ENCODE measurements at regions not wholly inside any gene's neighbourhood (a gene's known extent, or its start where the extent isn't known, plus 50 kb on each side); places are given as distances from the start of the nearest gene placed in this dataset.
"Not testable (repeated sequence)": the region's sequence is repeated elsewhere in the genome, so short reads cannot be mapped to it uniquely, and the experiment has no call there.

DNA sequence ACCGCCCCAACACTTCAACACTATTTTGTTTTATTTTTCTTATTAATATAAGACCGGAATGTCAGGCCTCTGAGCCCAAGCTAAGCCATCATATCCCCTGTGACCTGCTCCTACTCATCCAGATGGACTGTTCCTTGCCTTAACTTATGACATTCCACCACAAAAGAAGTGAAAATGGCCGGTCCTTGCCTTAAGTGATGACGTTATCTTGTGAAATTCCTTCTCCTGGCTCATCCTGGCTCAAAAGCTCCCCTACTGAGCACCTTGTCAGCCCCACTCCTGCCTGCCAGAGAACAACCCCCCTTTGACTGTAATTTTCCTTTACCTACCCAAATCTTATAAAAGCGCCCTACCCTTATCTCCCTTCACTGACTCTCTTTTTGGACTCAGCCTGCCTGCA is 1196.5 kb upstream of the FAM98A start:
- H3K4me3 Mint-ChIP-seq; intact Hi-C loops (cut with micrococcal nuclease); H3K36me3 Mint-ChIP-seq (ENCODE audit: low read depth); H3K27me3 Mint-ChIP-seq; H3K27ac Mint-ChIP-seq; H3K9me3 Mint-ChIP-seq; H3K4me1 Mint-ChIP-seq (ENCODE audit: low read depth): not testable (repeated sequence)

DNA sequence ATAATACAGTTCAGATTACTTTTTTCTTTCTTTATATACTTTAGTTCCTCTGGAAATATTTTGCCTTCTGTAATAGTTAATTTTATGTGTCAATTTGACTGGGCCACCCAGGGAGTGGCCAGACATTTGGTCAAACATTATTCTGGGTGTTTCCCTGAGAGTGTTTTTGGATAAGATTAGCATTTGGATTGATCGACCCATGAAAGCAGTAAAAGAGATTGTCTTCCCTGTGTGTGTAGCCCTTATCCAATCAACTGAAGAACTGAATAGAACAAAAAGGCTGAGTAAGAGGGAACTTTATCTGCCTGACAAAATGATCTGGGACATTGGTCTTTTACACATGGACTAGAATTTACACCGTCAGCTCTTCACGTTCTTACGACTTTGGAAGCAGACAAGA is 1190.1 kb upstream of the FAM98A start:
- Mint-ChIP-seq H3K36me3 (ENCODE audit: low read depth) (no peaks in the 10 kb centered on the region), H3K4me1 (ENCODE audit: low read depth) (no peaks in the 10 kb centered on the region), H3K4me3 (no peak overlapping the region), H3K9me3 (no peaks in the 10 kb centered on the region), H3K27ac (no peak overlapping the region), H3K27me3 (no peaks in the 10 kb centered on the region)
- intact Hi-C loops (cut with micrococcal nuclease), result no loop called here

DNA sequence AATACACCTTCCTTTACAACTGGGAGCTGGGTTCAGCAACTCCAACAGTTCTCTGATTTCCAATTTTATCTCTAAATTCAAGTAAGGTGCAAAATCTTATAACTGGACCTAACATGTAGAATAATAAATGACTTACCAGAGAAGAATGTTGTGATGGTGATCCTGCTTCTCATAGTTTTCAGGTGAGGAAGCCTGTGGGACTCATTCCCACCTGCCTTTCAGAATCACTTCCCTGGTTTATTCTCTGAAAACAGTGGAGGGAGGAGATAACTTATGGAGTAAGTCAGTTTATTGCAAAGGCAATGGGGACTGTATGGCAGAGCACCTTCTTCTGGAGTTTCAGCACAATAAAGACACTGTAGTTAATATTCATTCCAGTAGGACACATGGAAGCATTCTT is 1188.2 kb upstream of the FAM98A start:
- Mint-ChIP-seq H3K36me3 (ENCODE audit: low read depth) (no peaks in the 10 kb centered on the region), H3K9me3 (no peaks in the 10 kb centered on the region), H3K27ac (no peak overlapping the region), H3K27me3 (no peaks in the 10 kb centered on the region), H3K4me1 (ENCODE audit: low read depth) (no peaks in the 10 kb centered on the region), H3K4me3 (no peak overlapping the region)
- intact Hi-C loops (cut with micrococcal nuclease), result no loop called here

DNA sequence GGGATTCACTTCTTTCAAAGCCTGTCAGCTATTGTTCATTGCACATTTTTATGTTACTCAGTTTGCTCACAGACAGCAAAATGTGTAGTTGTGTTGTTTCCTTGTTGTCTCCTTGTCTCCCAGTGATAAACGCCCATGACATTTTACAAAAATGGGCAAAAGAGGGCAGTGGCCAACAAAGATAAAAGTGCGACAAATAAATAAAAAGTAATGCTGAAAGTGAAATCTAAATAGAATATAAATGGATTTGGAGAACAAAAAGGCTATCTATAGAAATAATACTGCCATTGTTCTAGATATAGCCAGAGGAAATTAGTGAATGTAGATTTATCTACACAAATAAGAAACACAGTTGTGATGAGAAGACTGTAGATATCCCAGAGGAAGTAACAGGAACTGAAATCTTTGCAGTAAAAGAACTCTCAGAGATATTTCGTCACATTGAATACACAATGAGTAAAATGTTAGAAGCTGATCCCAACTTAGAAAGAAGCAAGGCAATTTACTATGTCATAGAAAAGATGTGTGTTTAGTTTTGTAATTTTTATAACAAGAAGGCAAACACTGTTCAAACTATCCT is 1186.2 kb upstream of the FAM98A start:
- Mint-ChIP-seq H3K27me3 (no peaks in the 10 kb centered on the region), H3K4me3 (no peak overlapping the region), H3K27ac (no peak overlapping the region), H3K36me3 (ENCODE audit: low read depth) (no peaks in the 10 kb centered on the region), H3K9me3 (peaks cover 12% of the 10 kb centered on the region), H3K4me1 (ENCODE audit: low read depth) (no peaks in the 10 kb centered on the region)
- intact Hi-C loops (cut with micrococcal nuclease), result no loop called here

DNA sequence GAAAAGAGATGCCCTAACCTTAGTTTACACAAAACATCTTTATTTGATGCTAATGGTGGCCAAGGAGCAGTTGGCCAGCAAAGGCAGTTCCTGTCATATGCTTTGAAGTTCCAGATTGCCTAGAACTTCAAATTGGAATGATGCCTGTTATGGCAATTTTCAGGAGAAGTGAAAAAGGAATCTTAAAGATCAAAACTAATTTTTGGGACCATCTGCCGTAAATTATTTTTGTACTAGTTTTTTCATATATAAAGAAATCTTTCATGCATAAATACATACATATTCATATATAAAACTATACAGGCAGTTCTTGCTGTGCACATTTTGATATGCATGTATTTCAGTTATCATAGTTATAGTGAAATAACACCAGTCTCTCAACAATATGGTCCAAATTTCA is 1185.6 kb upstream of the FAM98A start:
- Mint-ChIP-seq H3K9me3 (peaks cover 12% of the 10 kb centered on the region), H3K4me1 (ENCODE audit: low read depth) (no peaks in the 10 kb centered on the region), H3K27me3 (no peaks in the 10 kb centered on the region), H3K4me3 (no peak overlapping the region), H3K36me3 (ENCODE audit: low read depth) (no peaks in the 10 kb centered on the region), H3K27ac (no peak overlapping the region)
- intact Hi-C loops (cut with micrococcal nuclease), result no loop called here

DNA sequence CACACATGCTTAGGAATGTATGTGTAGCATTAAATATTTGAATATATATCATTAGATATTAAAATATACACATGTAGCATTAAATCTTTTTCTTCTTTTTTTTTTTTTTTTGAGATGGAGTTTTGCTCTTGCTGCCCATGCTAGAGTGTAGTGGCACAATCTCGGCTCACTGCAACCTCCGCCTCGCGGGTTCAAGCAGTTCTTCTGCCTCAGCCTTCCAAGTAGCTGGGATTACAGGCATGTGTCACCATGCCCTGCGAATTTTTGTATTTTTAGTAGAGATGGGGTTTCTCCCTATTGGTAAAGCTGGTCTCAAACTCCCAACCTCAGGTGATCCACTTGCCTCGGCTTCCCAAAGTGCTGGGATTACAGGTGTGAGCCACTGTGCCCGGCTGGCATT is 1151.6 kb upstream of the FAM98A start:
- H3K36me3 Mint-ChIP-seq (ENCODE audit: low read depth); H3K4me3 Mint-ChIP-seq; H3K9me3 Mint-ChIP-seq; H3K27ac Mint-ChIP-seq; H3K27me3 Mint-ChIP-seq; intact Hi-C loops (cut with micrococcal nuclease); H3K4me1 Mint-ChIP-seq (ENCODE audit: low read depth): not testable (repeated sequence)

DNA sequence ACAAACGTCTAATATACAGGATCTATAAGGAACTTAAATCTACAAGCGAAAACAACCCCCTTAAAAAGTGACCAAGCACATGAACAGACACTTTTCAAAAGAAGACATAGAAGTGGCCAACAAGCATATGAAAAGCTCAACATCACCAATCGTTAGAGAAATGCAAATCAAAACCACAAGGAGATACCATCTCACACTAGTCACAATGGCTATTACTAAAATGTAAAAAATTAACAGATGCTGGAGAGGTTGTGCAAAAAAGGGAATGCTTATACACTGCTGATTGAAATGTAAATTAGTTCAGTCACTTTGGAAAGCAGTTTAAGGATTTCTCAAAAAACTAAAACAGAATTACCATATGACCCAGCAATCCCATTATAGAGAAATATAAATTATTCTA is 1148.5 kb upstream of the FAM98A start:
- intact Hi-C loops (cut with micrococcal nuclease), result no loop called here
- no peaks in the 10 kb centered on the region for H3K27me3 Mint-ChIP-seq
- H3K36me3 Mint-ChIP-seq (ENCODE audit: low read depth), result no peaks in the 10 kb centered on the region
- no peak overlapping the region for H3K4me3 Mint-ChIP-seq
- H3K4me1 Mint-ChIP-seq (ENCODE audit: low read depth), result no peaks in the 10 kb centered on the region
- H3K27ac Mint-ChIP-seq, result no peak overlapping the region
- H3K9me3 Mint-ChIP-seq, result no peaks in the 10 kb centered on the region

DNA sequence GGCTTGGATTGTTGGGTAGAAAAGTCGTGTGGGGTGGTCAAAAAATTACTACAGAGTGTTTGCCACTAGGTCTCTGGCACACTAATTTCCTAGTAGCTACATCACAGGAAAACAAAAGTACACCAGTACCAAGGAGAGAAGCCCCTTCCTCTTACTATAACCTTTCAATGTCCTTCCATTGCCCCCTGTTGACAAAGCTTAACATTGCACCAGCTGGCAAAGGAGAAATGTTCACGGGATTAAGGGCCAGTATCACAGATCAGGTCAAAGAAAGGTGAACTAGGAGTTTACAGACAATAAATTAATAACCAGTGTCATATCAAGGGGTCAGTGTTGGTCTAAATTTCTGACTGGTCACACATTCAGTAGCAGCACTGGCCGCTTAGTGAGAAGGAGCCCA is 1139.6 kb upstream of the FAM98A start:
- Mint-ChIP-seq H3K4me3 (no peak overlapping the region), H3K27ac (no peak overlapping the region), H3K27me3 (no peaks in the 10 kb centered on the region), H3K9me3 (no peaks in the 10 kb centered on the region), H3K4me1 (ENCODE audit: low read depth) (no peaks in the 10 kb centered on the region), H3K36me3 (ENCODE audit: low read depth) (no peaks in the 10 kb centered on the region)
- intact Hi-C loops (cut with micrococcal nuclease), result no loop called here

DNA sequence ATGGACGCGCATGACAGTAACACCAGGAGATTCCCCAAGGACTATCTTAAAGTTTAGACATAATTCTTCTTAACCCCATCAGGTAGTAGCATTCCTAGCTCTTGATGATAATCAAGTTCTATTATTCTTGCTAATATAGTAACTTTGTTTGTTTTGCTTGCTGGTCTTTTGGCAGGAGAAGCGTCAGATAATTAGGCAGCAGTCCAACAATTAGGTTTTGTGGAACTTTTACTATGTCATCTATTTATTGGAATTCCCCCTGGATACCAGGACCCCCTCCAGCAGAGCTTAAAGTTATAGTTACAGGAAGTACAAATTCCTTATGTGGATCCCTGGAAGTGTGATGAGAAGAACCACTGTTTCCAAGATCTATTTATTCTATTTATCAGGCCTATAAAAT is 1138.0 kb upstream of the FAM98A start:
- Mint-ChIP-seq H3K36me3 (ENCODE audit: low read depth) (no peaks in the 10 kb centered on the region), H3K9me3 (no peaks in the 10 kb centered on the region), H3K4me3 (no peak overlapping the region), H3K27me3 (no peaks in the 10 kb centered on the region), H3K27ac (no peak overlapping the region), H3K4me1 (ENCODE audit: low read depth) (no peaks in the 10 kb centered on the region)
- intact Hi-C loops (cut with micrococcal nuclease), result no loop called here

DNA sequence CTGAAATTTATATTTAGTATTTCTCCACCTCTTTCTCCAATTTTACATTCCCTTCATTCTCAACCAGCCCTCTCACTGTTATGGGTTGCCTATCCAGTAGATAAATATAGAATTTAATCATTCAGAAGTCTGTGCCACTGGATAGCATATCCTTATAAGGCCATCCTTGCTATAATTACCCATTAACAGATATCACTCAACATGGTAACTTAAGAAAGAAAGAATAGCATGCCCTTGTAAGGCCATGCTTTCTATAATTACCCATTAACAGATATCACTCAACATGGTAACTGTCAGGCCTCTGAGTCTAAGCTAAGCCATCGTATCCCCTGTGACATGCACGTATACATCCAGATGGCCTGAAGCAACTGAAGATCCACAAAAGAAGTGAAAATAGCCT is 1137.4 kb upstream of the FAM98A start:
- Mint-ChIP-seq H3K27ac (no peak overlapping the region), H3K9me3 (no peaks in the 10 kb centered on the region), H3K4me1 (ENCODE audit: low read depth) (no peaks in the 10 kb centered on the region), H3K27me3 (no peaks in the 10 kb centered on the region), H3K4me3 (no peak overlapping the region), H3K36me3 (ENCODE audit: low read depth) (no peaks in the 10 kb centered on the region)
- intact Hi-C loops (cut with micrococcal nuclease), result no loop called here

DNA sequence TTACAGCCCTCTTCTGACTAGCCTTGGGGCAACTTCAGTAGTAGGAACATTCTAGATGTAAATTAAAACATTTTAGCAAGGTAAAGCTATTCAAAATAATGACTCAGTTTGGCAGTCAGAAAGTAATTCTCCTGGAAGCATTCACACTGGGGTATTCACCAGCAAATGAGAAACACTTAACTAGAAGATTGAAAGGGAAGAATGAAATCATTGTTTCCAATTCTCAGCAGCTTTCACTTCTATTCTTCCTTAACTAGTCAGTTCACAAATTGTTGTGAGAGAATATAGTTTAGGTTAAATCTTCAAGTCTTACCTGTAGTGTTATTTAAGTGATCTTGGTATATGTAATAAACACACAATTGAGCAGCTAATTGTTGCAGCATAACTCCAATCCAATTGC is 1135.6 kb upstream of the FAM98A start:
- Mint-ChIP-seq H3K27ac (no peak overlapping the region), H3K36me3 (ENCODE audit: low read depth) (no peaks in the 10 kb centered on the region), H3K4me1 (ENCODE audit: low read depth) (no peaks in the 10 kb centered on the region), H3K4me3 (no peak overlapping the region), H3K9me3 (no peaks in the 10 kb centered on the region), H3K27me3 (no peaks in the 10 kb centered on the region)
- intact Hi-C loops (cut with micrococcal nuclease), result no loop called here

DNA sequence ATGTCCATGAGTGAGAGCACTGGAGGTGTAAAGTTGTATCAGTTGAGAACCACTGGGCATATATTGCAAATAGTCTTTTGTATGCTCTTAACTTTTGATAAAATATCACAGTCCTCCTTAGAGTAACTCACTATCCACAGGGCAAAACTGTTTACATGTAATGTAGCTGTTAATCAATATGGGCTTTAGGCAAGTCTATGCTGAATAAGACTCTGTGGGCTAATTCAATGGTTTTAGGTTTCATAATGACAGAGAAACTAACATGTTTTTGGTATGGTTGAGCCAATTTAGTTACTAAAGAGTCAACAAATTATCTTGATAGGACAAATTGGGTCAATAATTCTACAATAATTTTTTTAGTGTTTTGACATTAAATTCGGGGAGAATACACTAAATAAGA is 1134.9 kb upstream of the FAM98A start:
- no peak overlapping the region for H3K4me3 Mint-ChIP-seq
- intact Hi-C loops (cut with micrococcal nuclease), result no loop called here
- H3K27ac Mint-ChIP-seq, result no peak overlapping the region
- H3K36me3 Mint-ChIP-seq (ENCODE audit: low read depth), result no peaks in the 10 kb centered on the region
- H3K4me1 Mint-ChIP-seq (ENCODE audit: low read depth), result no peaks in the 10 kb centered on the region
- no peaks in the 10 kb centered on the region for H3K27me3 Mint-ChIP-seq
- H3K9me3 Mint-ChIP-seq, result no peaks in the 10 kb centered on the region

DNA sequence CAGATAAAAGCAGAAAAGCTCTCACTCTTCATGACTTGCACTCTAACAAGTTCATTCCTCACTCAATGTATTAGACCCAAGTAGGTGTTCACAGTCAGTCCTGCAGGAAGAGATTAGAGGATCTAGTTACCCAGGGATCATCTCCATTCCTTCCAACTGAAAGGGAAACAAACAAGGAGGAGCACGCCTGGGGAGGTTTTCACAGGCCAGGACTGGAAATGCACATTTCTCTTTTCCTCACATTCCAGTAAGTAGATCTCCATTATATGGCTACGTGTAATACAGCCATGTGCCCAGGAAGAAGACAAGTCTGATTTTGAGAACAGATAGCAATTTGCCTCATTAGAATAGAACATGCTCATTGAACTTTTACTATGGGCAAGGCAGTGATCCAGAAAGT is 1132.2 kb upstream of the FAM98A start:
- Mint-ChIP-seq H3K27ac (no peak overlapping the region), H3K4me1 (ENCODE audit: low read depth) (no peaks in the 10 kb centered on the region), H3K4me3 (no peak overlapping the region), H3K9me3 (no peaks in the 10 kb centered on the region), H3K36me3 (ENCODE audit: low read depth) (no peaks in the 10 kb centered on the region), H3K27me3 (no peaks in the 10 kb centered on the region)
- intact Hi-C loops (cut with micrococcal nuclease), result no loop called here

DNA sequence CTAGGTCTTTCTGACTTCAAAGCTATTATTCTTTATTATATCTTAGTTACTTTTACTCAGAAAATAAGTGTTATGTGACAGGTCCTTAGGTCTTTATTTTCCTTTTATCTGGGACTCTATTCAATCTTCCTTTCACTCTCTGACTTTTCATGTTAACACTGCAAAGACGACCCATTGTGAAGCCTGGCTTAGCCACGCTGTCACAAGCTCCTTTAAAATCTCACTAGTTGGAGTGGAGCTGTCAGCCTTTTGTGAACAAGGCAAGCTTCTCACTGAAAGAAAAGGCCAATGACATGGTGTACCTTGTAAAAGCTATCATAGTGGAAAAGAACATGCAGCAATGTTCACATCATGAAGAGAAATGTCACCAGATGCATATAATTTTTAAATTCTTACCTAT is 1130.7 kb upstream of the FAM98A start:
- H3K27me3 Mint-ChIP-seq, result no peaks in the 10 kb centered on the region
- no peak overlapping the region for H3K4me3 Mint-ChIP-seq
- H3K9me3 Mint-ChIP-seq, result no peaks in the 10 kb centered on the region
- intact Hi-C loops (cut with micrococcal nuclease), result no loop called here
- no peaks in the 10 kb centered on the region for H3K4me1 Mint-ChIP-seq (ENCODE audit: low read depth)
- no peaks in the 10 kb centered on the region for H3K36me3 Mint-ChIP-seq (ENCODE audit: low read depth)
- H3K27ac Mint-ChIP-seq, result no peak overlapping the region

DNA sequence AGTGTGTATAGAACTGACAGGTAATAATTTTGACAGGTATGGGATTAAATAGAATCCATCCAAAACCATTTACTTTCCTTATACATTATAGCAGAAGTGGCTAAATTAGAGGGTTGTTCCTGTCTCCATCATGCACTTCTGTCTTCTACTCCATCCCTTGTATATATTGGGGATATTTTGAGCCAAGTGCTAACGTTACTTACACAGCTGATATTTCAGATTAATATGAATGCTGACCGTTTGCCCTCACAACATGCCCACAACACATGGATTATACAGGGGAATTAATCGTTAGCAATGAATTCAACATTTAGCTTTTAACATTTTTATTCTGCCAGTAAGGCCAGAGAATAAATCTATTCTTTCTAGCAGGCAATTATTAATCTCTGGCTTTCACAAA is 1125.0 kb upstream of the FAM98A start:
- no peak overlapping the region for H3K4me3 Mint-ChIP-seq
- intact Hi-C loops (cut with micrococcal nuclease), result no loop called here
- H3K4me1 Mint-ChIP-seq (ENCODE audit: low read depth), result no peaks in the 10 kb centered on the region
- H3K9me3 Mint-ChIP-seq, result peaks cover 8% of the 10 kb centered on the region
- no peaks in the 10 kb centered on the region for H3K27me3 Mint-ChIP-seq
- H3K27ac Mint-ChIP-seq, result no peak overlapping the region
- H3K36me3 Mint-ChIP-seq (ENCODE audit: low read depth), result no peaks in the 10 kb centered on the region

Measured in dendritic cell treated with granulocyte-macrophage colony-stimulating factor and Interleukin-4, amounts not matched to agents 40 ng/mL and 50 ng/mL, for 4 days (primary cell).